Activated B cell treated with CpG ODN at 0.5 μM for 24 hours (primary cell): ENCODE measurements at regions not wholly inside any gene's neighbourhood (a gene's known extent, or its start where the extent isn't known, plus 50 kb on each side); places are given as distances from the start of the nearest gene placed in this dataset.

Experiments
- ATAC-seq: fragments of 200-7000 bp; cut with Tn5 transposase; one replicate; pipeline ENCODE4 v1.10.0; 2021; ENCODE audit warnings: low read depth, mild to moderate bottlenecking, moderate library complexity
- CTCF ChIA-PET: fragments of 350-600 bp; sonication (Branson Sonifier 250); formaldehyde crosslinking; loops from one replicate; lab custom pipeline; 2021; ENCODE audit warnings: antibody characterized with exemption; lab: Charles Lee
- POLR2A ChIA-PET: fragments of 350-600 bp; sonication (Branson Sonifier 250); formaldehyde crosslinking; loops from one replicate; lab custom pipeline; 2021; ENCODE audit warnings: antibody characterized with exemption; lab: Charles Lee
- DNase-seq: peaks from one replicate; pipeline ENCODE4 v3.0.0; 2022
- H3K27ac Mint-ChIP-seq: one replicate; pipeline ENCODE4 v1.8.0; 2020; ENCODE audit warnings: mixed read lengths
- H3K27me3 Mint-ChIP-seq: one replicate; pipeline ENCODE4 v1.8.0; 2021; ENCODE audit warnings: mixed read lengths
- H3K36me3 Mint-ChIP-seq: one replicate; pipeline ENCODE4 v1.8.0; 2021; ENCODE audit warnings: low read depth, mixed read lengths
- H3K4me1 Mint-ChIP-seq: one replicate; pipeline ENCODE4 v1.8.0; 2021; ENCODE audit warnings: mixed read lengths
- H3K4me3 Mint-ChIP-seq: one replicate; pipeline ENCODE4 v1.8.0; 2020; ENCODE audit warnings: mild to moderate bottlenecking, mixed read lengths
- H3K9me3 Mint-ChIP-seq: one replicate; pipeline ENCODE4 v1.8.0; 2020; ENCODE audit warnings: mixed read lengths
- CTCF ChIP-seq: fragments of 200-600 bp; IDR thresholded peaks from one replicate; pipeline ENCODE4 v1.8.0; 2022; ENCODE audit warnings: antibody characterized with exemption, mild to moderate bottlenecking
- intact Hi-C: fragments of 100-400 bp; cut with micrococcal nuclease; formaldehyde crosslinking; loops from one replicate; pipeline ENCODE4 v1.15.1; 2024

- Mint-ChIP-seq H3K4me3 (no peak overlapping the region), H3K27me3 (no peaks in the 10 kb centered on the region), H3K9me3 (no peaks in the 10 kb centered on the region), H3K27ac (no peak overlapping the region), H3K4me1 (no peaks in the 10 kb centered on the region), H3K36me3 (no peaks in the 10 kb centered on the region)
- TF ChIP-seq CTCF, result no peak
- ChIA-PET POLR2A (no interaction called here), CTCF (no interaction called here)
- DNase-seq (no peak), ATAC-seq (no peak)
- intact Hi-C loops, result no loop called here
Observed at GRCh38 chr3:178267158-178267844, 268.9 kb upstream of the KCNMB2 start.

- no peak for TF ChIP-seq CTCF
- ATAC-seq, result no peak
- Mint-ChIP-seq H3K4me1 (no peaks in the 10 kb centered on the region), H3K27me3 (no peaks in the 10 kb centered on the region), H3K4me3 (no peak overlapping the region), H3K27ac (no peak overlapping the region), H3K36me3 (no peaks in the 10 kb centered on the region), H3K9me3 (no peaks in the 10 kb centered on the region)
- intact Hi-C loops, result no loop called here
- ChIA-PET POLR2A (no interaction called here), CTCF (no interaction called here)
- DNase-seq, result no peak
Observed at GRCh38 chr3:178270838-178271237, 265.4 kb upstream of the KCNMB2 start.

- ATAC-seq (no peak), DNase-seq (no peak)
- Mint-ChIP-seq H3K4me1 (no peaks in the 10 kb centered on the region), H3K36me3 (no peaks in the 10 kb centered on the region), H3K27me3 (no peaks in the 10 kb centered on the region), H3K27ac (no peak overlapping the region), H3K9me3 (no peaks in the 10 kb centered on the region), H3K4me3 (no peak overlapping the region)
- TF ChIP-seq CTCF, result no peak
- CTCF ChIA-PET, result no interaction called here
- POLR2A ChIA-PET, result no interaction called here
- intact Hi-C loops, result no loop called here
Observed at GRCh38 chr3:178271740-178272387, 264.4 kb upstream of the KCNMB2 start.

- intact Hi-C loops, result no loop called here
- ChIA-PET POLR2A (no interaction called here), CTCF (no interaction called here)
- Mint-ChIP-seq H3K36me3 (no peaks in the 10 kb centered on the region), H3K27ac (no peak overlapping the region), H3K9me3 (no peaks in the 10 kb centered on the region), H3K4me1 (no peaks in the 10 kb centered on the region), H3K4me3 (no peak overlapping the region), H3K27me3 (no peaks in the 10 kb centered on the region)
- ATAC-seq (no peak), DNase-seq (no peak)
- TF ChIP-seq CTCF, result no peak
Observed at GRCh38 chr3:178272841-178273240, 263.4 kb upstream of the KCNMB2 start.

- no peaks in the 10 kb centered on the region for H3K27me3 Mint-ChIP-seq
- ChIA-PET CTCF (no interaction called here), POLR2A (no interaction called here)
- no peaks in the 10 kb centered on the region for H3K4me1 Mint-ChIP-seq
- no peak overlapping the region for H3K4me3 Mint-ChIP-seq
- no peak overlapping the region for H3K27ac Mint-ChIP-seq
- intact Hi-C loops, result no loop called here
- H3K36me3 Mint-ChIP-seq, result no peaks in the 10 kb centered on the region
- peaks cover 6% of the 10 kb centered on the region for H3K9me3 Mint-ChIP-seq
- ATAC-seq (no peak), DNase-seq (no peak)
- no peak for TF ChIP-seq CTCF
Observed at GRCh38 chr3:178274711-178275110, 261.5 kb upstream of the KCNMB2 start.
